Activated CD8-positive, alpha-beta T cell treated with anti-CD3 and anti-CD28 coated beads for 36 hours (primary cell): ENCODE measurements at regions not wholly inside any gene's neighbourhood (a gene's known extent, or its start where the extent isn't known, plus 50 kb on each side); places are given as distances from the start of the nearest gene placed in this dataset.

Source experiments
- ATAC-seq: fragments of 200-7000 bp; cut with Tn5 transposase; one replicate; pipeline ENCODE4 v1.10.0; 2021; ENCODE audit warnings: mild to moderate bottlenecking, moderate library complexity
- CTCF ChIA-PET: fragments of 350-600 bp; sonication (Branson Sonifier 250); formaldehyde crosslinking; loops from one replicate; lab custom pipeline; 2021; ENCODE audit warnings: antibody characterized with exemption; lab: Charles Lee
- POLR2A ChIA-PET: fragments of 350-600 bp; sonication (Branson Sonifier 250); formaldehyde crosslinking; loops from one replicate; lab custom pipeline; 2021; ENCODE audit warnings: antibody characterized with exemption; lab: Charles Lee
- DNase-seq: peaks from one replicate; pipeline ENCODE4 v3.0.0-alpha.2; 2020
- H3K27ac Mint-ChIP-seq: one replicate; pipeline ENCODE4 v1.8.0; 2021; ENCODE audit warnings: mild to moderate bottlenecking, mixed read lengths
- H3K27me3 Mint-ChIP-seq: one replicate; pipeline ENCODE4 v1.8.0; 2021; ENCODE audit warnings: mixed read lengths
- H3K36me3 Mint-ChIP-seq: one replicate; pipeline ENCODE4 v1.8.0; 2021; ENCODE audit warnings: low read depth, mixed read lengths
- H3K4me1 Mint-ChIP-seq: one replicate; pipeline ENCODE4 v1.8.0; 2021; ENCODE audit warnings: low read depth, mixed read lengths
- H3K4me3 Mint-ChIP-seq: one replicate; pipeline ENCODE4 v1.8.0; 2021; ENCODE audit warnings: mild to moderate bottlenecking, moderate library complexity, mixed read lengths
- H3K9me3 Mint-ChIP-seq: one replicate; pipeline ENCODE4 v1.8.0; 2021; ENCODE audit warnings: mixed read lengths
- intact Hi-C: fragments of 100-400 bp; cut with micrococcal nuclease; formaldehyde crosslinking; loops from one replicate; pipeline ENCODE4 v1.10.0; 2022
- TF ChIP-seq, protein P1 (sequence below): fragments of 200-600 bp; IDR thresholded peaks from one replicate; pipeline ENCODE4 v1.8.0; 2022; ENCODE audit warnings: antibody characterized with exemption, mild to moderate bottlenecking

DNA sequence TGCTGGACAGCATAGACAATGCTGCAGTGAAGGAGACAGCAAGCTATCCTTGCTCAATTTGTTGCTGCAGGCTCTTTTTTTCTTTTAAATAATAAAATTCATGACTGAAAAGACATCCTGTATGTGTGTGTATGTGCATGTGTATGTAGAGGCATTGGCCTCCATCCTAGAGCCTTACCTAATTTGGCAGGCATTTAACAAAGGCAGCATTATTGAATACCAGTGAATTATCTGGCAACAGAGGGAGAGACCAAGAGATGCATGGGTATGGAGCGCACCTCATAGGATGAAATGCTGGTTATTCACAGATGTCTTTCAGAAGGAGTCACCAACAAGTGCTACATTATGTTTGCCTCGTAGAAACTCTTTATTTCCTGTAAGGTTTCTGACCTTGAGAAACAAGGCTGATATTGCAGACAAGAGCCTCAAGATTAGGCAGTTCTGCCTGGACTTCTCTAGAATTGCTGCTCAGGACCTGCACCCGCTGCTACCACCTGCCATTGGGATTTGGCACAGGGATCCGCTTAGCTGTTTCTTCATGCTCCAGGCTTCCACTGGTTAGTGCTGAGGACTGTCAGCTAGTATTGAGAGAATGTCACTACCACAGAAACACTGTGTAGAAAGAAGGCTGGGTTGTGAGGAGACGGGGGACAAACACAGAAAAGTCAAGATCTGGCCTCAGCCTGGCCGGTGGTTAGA, 247.7 kb upstream of the RFX3 start:
- Mint-ChIP-seq H3K36me3 (no peaks in the 10 kb centered on the region), H3K4me3 (no peak overlapping the region), H3K9me3 (no peaks in the 10 kb centered on the region), H3K27ac (no peak overlapping the region), H3K27me3 (peaks cover 13% of the 10 kb centered on the region), H3K4me1 (no peaks in the 10 kb centered on the region)
- DNase-seq (no peak), ATAC-seq (no peak)
- POLR2A ChIA-PET = no interaction called here
- TF ChIP-seq, protein P1, sequence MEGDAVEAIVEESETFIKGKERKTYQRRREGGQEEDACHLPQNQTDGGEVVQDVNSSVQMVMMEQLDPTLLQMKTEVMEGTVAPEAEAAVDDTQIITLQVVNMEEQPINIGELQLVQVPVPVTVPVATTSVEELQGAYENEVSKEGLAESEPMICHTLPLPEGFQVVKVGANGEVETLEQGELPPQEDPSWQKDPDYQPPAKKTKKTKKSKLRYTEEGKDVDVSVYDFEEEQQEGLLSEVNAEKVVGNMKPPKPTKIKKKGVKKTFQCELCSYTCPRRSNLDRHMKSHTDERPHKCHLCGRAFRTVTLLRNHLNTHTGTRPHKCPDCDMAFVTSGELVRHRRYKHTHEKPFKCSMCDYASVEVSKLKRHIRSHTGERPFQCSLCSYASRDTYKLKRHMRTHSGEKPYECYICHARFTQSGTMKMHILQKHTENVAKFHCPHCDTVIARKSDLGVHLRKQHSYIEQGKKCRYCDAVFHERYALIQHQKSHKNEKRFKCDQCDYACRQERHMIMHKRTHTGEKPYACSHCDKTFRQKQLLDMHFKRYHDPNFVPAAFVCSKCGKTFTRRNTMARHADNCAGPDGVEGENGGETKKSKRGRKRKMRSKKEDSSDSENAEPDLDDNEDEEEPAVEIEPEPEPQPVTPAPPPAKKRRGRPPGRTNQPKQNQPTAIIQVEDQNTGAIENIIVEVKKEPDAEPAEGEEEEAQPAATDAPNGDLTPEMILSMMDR = no peak
- CTCF ChIA-PET = no interaction called here
- intact Hi-C loops = no loop called here

- no peaks in the 10 kb centered on the region for H3K36me3 Mint-ChIP-seq
- peaks cover 19% of the 10 kb centered on the region for H3K27me3 Mint-ChIP-seq
- no peaks in the 10 kb centered on the region for H3K9me3 Mint-ChIP-seq
- intact Hi-C loops = no loop called here
- DNase-seq (no peak), ATAC-seq (no peak)
- POLR2A ChIA-PET = no interaction called here
- no peaks in the 10 kb centered on the region for H3K4me1 Mint-ChIP-seq
- TF ChIP-seq, protein P1 = no peak
- no peak overlapping the region for H3K4me3 Mint-ChIP-seq
- CTCF ChIA-PET = no interaction called here
- no peak overlapping the region for H3K27ac Mint-ChIP-seq
These were observed 243.8 kb upstream of the RFX3 start for GRCh38 chr9:3769646-3770045.

- peaks cover 19% of the 10 kb centered on the region for H3K27me3 Mint-ChIP-seq
These were observed 243.1 kb upstream of the RFX3 start for GRCh38 chr9:3768712-3769457.

GRCh38 chr9:3768286-3768685, 242.5 kb upstream of the RFX3 start:
- ATAC-seq (no peak), DNase-seq (no peak)
- intact Hi-C loops = no loop called here
- Mint-ChIP-seq H3K36me3 (no peaks in the 10 kb centered on the region), H3K27me3 (peaks cover 19% of the 10 kb centered on the region), H3K4me1 (no peaks in the 10 kb centered on the region), H3K4me3 (no peak overlapping the region), H3K9me3 (no peaks in the 10 kb centered on the region), H3K27ac (no peak overlapping the region)
- CTCF ChIA-PET = no interaction called here
- TF ChIP-seq, protein P1 = no peak
- POLR2A ChIA-PET = no interaction called here

More at GRCh38 chr9:3768712-3769457, 243.1 kb upstream of the RFX3 start:
- ChIA-PET POLR2A (no interaction called here), CTCF (no interaction called here)
- H3K4me3 Mint-ChIP-seq = no peak overlapping the region
- H3K4me1 Mint-ChIP-seq = no peaks in the 10 kb centered on the region
- TF ChIP-seq, protein P1 = no peak
- H3K27ac Mint-ChIP-seq = no peak overlapping the region
- ATAC-seq = no peak
- H3K36me3 Mint-ChIP-seq = no peaks in the 10 kb centered on the region
- no peaks in the 10 kb centered on the region for H3K9me3 Mint-ChIP-seq
- no peak for DNase-seq
- intact Hi-C loops = no loop called here

- DNase-seq = no peak
- H3K9me3 Mint-ChIP-seq = no peaks in the 10 kb centered on the region
These were observed 236.3 kb upstream of the RFX3 start for GRCh38 chr9:3762076-3762475.

More at GRCh38 chr9:3762076-3762475, 236.3 kb upstream of the RFX3 start:
- Mint-ChIP-seq H3K4me3 (no peak overlapping the region), H3K4me1 (peaks cover 12% of the 10 kb centered on the region), H3K27me3 (peaks cover 12% of the 10 kb centered on the region), H3K27ac (no peak overlapping the region), H3K36me3 (no peaks in the 10 kb centered on the region)
- ChIA-PET POLR2A (no interaction called here), CTCF (no interaction called here)
- intact Hi-C loops = no loop called here
- no peak for ATAC-seq
- TF ChIP-seq, protein P1 = no peak
